ENCODE measurements at regions not wholly inside any gene's neighbourhood (a gene's known extent, or its start where the extent isn't known, plus 50 kb on each side); places are given as distances from the start of the nearest gene placed in this dataset.

DNA sequence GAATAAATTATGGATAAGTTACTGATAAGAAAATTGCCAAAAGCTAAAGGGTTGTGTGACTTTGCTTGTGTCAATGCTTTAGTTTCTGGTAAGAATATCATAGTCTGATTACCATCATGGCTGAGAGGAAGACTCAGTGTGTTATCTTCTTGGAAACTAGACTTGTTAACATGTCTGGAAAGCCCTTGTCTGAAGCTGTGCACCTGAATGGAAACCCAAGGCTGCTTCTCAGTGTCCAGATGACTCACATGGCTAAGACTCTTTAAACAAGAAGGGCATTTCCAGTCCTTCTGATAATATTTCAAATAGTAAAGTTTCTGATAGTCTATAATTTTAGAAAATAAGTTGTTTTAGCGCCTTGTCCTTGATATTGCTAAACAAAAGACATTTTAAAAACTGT, 1092.7 kb downstream of the PLA2G4A start:
- no peak for DNase-seq (ENCODE audit: low read depth)
- no peak overlapping the region for H3K4me3 ChIP-seq (ENCODE audit: low read length)
- TF ChIP-seq, protein P1, sequence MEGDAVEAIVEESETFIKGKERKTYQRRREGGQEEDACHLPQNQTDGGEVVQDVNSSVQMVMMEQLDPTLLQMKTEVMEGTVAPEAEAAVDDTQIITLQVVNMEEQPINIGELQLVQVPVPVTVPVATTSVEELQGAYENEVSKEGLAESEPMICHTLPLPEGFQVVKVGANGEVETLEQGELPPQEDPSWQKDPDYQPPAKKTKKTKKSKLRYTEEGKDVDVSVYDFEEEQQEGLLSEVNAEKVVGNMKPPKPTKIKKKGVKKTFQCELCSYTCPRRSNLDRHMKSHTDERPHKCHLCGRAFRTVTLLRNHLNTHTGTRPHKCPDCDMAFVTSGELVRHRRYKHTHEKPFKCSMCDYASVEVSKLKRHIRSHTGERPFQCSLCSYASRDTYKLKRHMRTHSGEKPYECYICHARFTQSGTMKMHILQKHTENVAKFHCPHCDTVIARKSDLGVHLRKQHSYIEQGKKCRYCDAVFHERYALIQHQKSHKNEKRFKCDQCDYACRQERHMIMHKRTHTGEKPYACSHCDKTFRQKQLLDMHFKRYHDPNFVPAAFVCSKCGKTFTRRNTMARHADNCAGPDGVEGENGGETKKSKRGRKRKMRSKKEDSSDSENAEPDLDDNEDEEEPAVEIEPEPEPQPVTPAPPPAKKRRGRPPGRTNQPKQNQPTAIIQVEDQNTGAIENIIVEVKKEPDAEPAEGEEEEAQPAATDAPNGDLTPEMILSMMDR (conservative IDR thresholded peaks at IDR 0.05; ENCODE audit: low read depth, low read length) = no peak

DNA sequence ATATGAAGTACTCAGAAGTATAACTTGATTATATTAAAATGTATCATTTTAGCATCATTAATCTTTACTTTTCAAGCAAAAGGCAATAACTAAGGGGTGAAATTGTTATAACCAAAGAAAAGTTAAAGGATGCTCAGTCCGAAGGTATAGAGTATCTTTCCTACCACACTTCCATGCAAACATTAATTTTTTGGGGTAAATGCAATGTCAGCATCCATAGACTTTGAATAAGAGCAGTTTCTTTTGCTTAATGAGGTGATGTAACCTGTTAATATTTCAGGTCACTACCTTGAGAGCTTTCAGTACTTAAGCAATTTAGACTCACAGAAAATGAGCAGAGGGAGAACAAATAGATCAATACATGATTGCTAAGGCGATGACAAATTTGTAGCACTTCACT, 1093.5 kb downstream of the PLA2G4A start:
- TF ChIP-seq, protein P1 (conservative IDR thresholded peaks at IDR 0.05; ENCODE audit: low read depth, low read length) = no peak
- DNase-seq (ENCODE audit: low read depth) = no peak
- no peak overlapping the region for H3K4me3 ChIP-seq (ENCODE audit: low read length)

GRCh38 chr1:187924252-187924651, 1095.5 kb downstream of the PLA2G4A start:
- H3K4me3 ChIP-seq (ENCODE audit: low read length) = no peak overlapping the region
- DNase-seq (ENCODE audit: low read depth) = no peak
- TF ChIP-seq, protein P1 (conservative IDR thresholded peaks at IDR 0.05; ENCODE audit: low read depth, low read length) = no peak

GRCh38 chr1:187928288-187928687, 1099.5 kb downstream of the PLA2G4A start:
- TF ChIP-seq, protein P1 (conservative IDR thresholded peaks at IDR 0.05; ENCODE audit: low read depth, low read length) = peak; percentile 63
- DNase-seq (ENCODE audit: low read depth) = no peak
- H3K4me3 ChIP-seq (ENCODE audit: low read length) = no peak overlapping the region

GRCh38 chr1:187928696-187929095, 1099.9 kb downstream of the PLA2G4A start:
- no peak overlapping the region for H3K4me3 ChIP-seq (ENCODE audit: low read length)
- no peak for DNase-seq (ENCODE audit: low read depth)
- TF ChIP-seq, protein P1 (conservative IDR thresholded peaks at IDR 0.05; ENCODE audit: low read depth, low read length) = no peak

DNA sequence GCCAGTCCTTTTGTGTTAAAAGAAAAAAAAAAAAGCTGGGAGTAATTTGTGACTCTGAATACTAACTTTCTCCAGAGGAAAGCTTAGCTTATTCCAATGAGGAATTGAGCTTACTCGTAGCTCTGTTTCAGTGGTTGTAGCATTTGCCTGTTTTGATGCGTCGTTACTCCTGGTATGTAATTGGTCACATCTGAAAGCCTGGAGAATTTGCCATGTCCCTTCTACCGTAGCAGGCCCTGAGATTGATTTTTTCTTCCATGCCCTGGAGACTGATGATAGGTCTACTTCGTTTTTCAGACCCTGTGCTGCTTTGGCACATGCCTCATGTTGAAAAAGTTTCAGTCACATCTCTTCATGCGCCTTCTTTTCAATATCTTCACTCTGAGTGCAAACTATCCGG, 1103.0 kb downstream of the PLA2G4A start:
- DNase-seq (ENCODE audit: low read depth) = no peak
- TF ChIP-seq, protein P1 (conservative IDR thresholded peaks at IDR 0.05; ENCODE audit: low read depth, low read length) = no peak
- H3K4me3 ChIP-seq (ENCODE audit: low read length) = no peak overlapping the region

DNA sequence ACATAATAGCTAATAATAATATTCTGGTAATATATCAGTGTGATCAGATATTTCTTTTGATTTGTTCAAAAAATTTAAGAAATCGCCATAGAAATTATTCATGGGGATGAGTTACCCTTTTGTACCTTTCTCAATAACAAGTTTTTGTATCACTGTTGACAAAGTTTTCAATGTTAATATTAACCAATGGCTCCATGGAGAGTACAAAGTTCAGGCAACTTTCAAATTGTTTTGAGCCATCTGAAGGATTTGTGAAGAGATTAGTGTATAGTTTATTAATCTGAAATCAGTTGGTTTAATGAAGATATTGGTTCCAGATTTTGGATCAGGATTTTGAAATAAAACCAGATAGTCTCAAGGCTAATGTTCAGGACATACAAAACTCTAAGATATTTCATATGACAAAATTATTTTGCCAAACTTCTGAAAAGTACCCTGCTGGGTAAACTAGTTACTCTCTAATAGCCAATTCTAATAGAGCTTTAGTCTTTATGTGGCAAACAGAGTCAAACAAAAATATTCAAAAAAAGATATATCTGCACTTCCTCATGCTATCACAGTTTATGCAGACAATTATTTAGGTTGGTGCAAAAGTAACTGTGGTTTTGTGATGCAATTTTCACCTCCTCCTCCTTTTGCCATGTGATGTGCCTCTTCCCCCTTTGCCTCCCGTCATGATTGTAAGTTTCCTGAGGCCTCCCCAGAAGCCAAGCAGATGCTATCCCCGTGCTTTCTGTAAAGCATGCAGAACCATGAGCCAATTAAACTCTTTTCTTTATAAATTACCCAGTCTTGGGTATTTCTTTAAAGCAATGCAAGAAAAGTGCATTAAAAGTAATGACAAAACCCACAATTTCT, 1105.0 kb downstream of the PLA2G4A start:
- no peak overlapping the region for H3K4me3 ChIP-seq (ENCODE audit: low read length)
- DNase-seq (ENCODE audit: low read depth) = no peak
- TF ChIP-seq, protein P1 (conservative IDR thresholded peaks at IDR 0.05; ENCODE audit: low read depth, low read length) = no peak

Measured in retinal pigment epithelial cell (primary cell).